ENCODE measurements at regions not wholly inside any gene's neighbourhood (a gene's known extent, or its start where the extent isn't known, plus 50 kb on each side); places are given as distances from the start of the nearest gene placed in this dataset.

- Histone ChIP-seq H3K27ac (ENCODE audit: insufficient read depth, low read length) (no peak overlapping the region), H2BK120ac (ENCODE audit: low read depth, low read length) (no peak overlapping the region), H2AFZ (replicated peaks; ENCODE audit: low read length, poor library complexity) (no peak overlapping the region), H3K9me1 (ENCODE audit: insufficient read depth, low read length) (no peaks in the 10 kb centered on the region), H3K79me1 (ENCODE audit: low read depth in 1 of 2, low read length in 2 of 2) (no peaks in the 10 kb centered on the region), H3K36me3 (ENCODE audit: control insufficient read depth, insufficient read depth, low read length) (no peaks in the 10 kb centered on the region), H2AK5ac (ENCODE audit: low read depth, low read length) (no peak overlapping the region), H3K9ac (ENCODE audit: low read depth, low read length) (no peak overlapping the region), H4K20me1 (ENCODE audit: insufficient read depth, low read length) (no peaks in the 10 kb centered on the region), H3K4ac (ENCODE audit: low read depth, low read length) (no peak overlapping the region), H3K4me1 (ENCODE audit: control insufficient read depth, insufficient read depth, low read length) (no peaks in the 10 kb centered on the region), H4K91ac (ENCODE audit: insufficient read depth, low read depth, low read length) (no peak overlapping the region), H2BK20ac (ENCODE audit: low read depth, low read length) (no peak overlapping the region), H2BK15ac (ENCODE audit: low read depth, low read length) (no peak overlapping the region), H3K23ac (ENCODE audit: low read depth, low read length) (no peak overlapping the region), H3K4me3 (ENCODE audit: insufficient read depth, low read depth, low read length) (no peak overlapping the region), H4K5ac (ENCODE audit: low read depth, low read length) (no peak overlapping the region), H3K9me3 (ENCODE audit: control insufficient read depth, insufficient read depth, low read length) (no peaks in the 10 kb centered on the region), H3K4me2 (ENCODE audit: low read depth, low read length) (no peak overlapping the region), H3K56ac (ENCODE audit: extremely low read depth, insufficient read depth, low read length) (no peak overlapping the region), H3K14ac (replicated peaks; ENCODE audit: low read depth, low read length) (no peak overlapping the region), H4K8ac (ENCODE audit: low read depth in 2 of 2, low read length in 2 of 2) (no peak overlapping the region), H2AK9ac (replicated peaks; ENCODE audit: low read depth, low read length, poor library complexity) (no peak overlapping the region), H3K18ac (ENCODE audit: low read depth, low read length) (no peak overlapping the region), H2BK5ac (ENCODE audit: low read depth, low read length, poor library complexity, severe bottlenecking) (no peak overlapping the region), H3K27me3 (ENCODE audit: control insufficient read depth, insufficient read depth, low read length) (no peaks in the 10 kb centered on the region)
- intact Hi-C loops (cut with micrococcal nuclease): no loop called here
- no CpG with 5 or more reads among the region's 6 CpGs for WGBS, 2 experiments (ENCODE audit: extremely low coverage in 2 of 2, insufficient read length in 1 of 2)
- no peak for ATAC-seq (ENCODE audit: low read depth)
- dilution Hi-C loops (cut with HindIII; ENCODE audit: low sequenced_read_pairs, unreplicated experiment): no loop called here
- peak; percentile 5 for DNase-seq
- no TSS peak for BruUV-seq (replicated peaks)
- POLR2A ChIA-PET (ENCODE audit: unreplicated experiment): no interaction called here
- TF ChIP-seq POLR2A (IDR thresholded peaks at IDR 0.05; ENCODE audit: low read depth, low read length): no peak
- TF ChIP-seq USF2 (IDR thresholded peaks at IDR 0.05; ENCODE audit: low read depth, low read length): no peak
- no peak for TF ChIP-seq MAFK (IDR thresholded peaks at IDR 0.05; ENCODE audit: low read depth, low read length)
- TF ChIP-seq MXI1 (IDR thresholded peaks at IDR 0.05; ENCODE audit: borderline replicate concordance, low read depth, low read length): no peak
- TF ChIP-seq BHLHE40 (IDR thresholded peaks at IDR 0.05; ENCODE audit: low read depth, low read length): no peak
- TF ChIP-seq MAZ (IDR thresholded peaks at IDR 0.05; ENCODE audit: borderline replicate concordance, low read depth, low read length): no peak
- TF ChIP-seq CEBPB (IDR thresholded peaks at IDR 0.05; ENCODE audit: low read depth, low read length): no peak
- TF ChIP-seq SMC3 (IDR thresholded peaks at IDR 0.05; ENCODE audit: low read depth, low read length): no peak
- TF ChIP-seq, protein P1, sequence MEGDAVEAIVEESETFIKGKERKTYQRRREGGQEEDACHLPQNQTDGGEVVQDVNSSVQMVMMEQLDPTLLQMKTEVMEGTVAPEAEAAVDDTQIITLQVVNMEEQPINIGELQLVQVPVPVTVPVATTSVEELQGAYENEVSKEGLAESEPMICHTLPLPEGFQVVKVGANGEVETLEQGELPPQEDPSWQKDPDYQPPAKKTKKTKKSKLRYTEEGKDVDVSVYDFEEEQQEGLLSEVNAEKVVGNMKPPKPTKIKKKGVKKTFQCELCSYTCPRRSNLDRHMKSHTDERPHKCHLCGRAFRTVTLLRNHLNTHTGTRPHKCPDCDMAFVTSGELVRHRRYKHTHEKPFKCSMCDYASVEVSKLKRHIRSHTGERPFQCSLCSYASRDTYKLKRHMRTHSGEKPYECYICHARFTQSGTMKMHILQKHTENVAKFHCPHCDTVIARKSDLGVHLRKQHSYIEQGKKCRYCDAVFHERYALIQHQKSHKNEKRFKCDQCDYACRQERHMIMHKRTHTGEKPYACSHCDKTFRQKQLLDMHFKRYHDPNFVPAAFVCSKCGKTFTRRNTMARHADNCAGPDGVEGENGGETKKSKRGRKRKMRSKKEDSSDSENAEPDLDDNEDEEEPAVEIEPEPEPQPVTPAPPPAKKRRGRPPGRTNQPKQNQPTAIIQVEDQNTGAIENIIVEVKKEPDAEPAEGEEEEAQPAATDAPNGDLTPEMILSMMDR (conservative IDR thresholded peaks at IDR 0.05; ENCODE audit: low read depth, low read length): no peak
- no peak for TF ChIP-seq CHD1 (IDR thresholded peaks at IDR 0.05; ENCODE audit: low read depth, low read length)
- TF ChIP-seq NFE2L2 (IDR thresholded peaks at IDR 0.05; ENCODE audit: low read depth, low read length): no peak
- TF ChIP-seq, protein P2, sequence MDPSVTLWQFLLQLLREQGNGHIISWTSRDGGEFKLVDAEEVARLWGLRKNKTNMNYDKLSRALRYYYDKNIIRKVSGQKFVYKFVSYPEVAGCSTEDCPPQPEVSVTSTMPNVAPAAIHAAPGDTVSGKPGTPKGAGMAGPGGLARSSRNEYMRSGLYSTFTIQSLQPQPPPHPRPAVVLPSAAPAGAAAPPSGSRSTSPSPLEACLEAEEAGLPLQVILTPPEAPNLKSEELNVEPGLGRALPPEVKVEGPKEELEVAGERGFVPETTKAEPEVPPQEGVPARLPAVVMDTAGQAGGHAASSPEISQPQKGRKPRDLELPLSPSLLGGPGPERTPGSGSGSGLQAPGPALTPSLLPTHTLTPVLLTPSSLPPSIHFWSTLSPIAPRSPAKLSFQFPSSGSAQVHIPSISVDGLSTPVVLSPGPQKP (IDR thresholded peaks at IDR 0.05; ENCODE audit: borderline replicate concordance, low read depth, low read length): no peak
- TF ChIP-seq RAD21 (IDR thresholded peaks at IDR 0.05; ENCODE audit: low read length): no peak
- TF ChIP-seq RCOR1 (IDR thresholded peaks at IDR 0.05; ENCODE audit: insufficient replicate concordance, low read length): no peak
- no peak for TF ChIP-seq RFX5 (IDR thresholded peaks at IDR 0.05; ENCODE audit: low read depth, low read length)
- no peak for TF ChIP-seq FOS (IDR thresholded peaks at IDR 0.05; ENCODE audit: low read depth, low read length)
- in situ Hi-C loops (cut with MboI; ENCODE audit: low sequenced_read_pairs): no loop called here
- CTCF ChIA-PET: no interaction called here
These were observed 919.0 kb downstream of the EFNB2 start for GRCh38 chr13:105616333-105617075.

Data from IMR-90 (cell line).